Vagina (tissue), 2 donors: ENCODE measurements at regions not wholly inside any gene's neighbourhood (a gene's known extent, or its start where the extent isn't known, plus 50 kb on each side); places are given as distances from the start of the nearest gene placed in this dataset.

Experiments
- POLR2A ChIP-seq, 2 donors: fragments of 450-650 bp; IDR thresholded peaks; one replicate each; pipeline ENCODE4 v1.6.1; 2017; ENCODE audit warnings: antibody characterized with exemption in 2 of 2, mild to moderate bottlenecking in 2 of 2, moderate library complexity in 2 of 2
- POLR2AphosphoS5 ChIP-seq, 2 donors: sonication (generic); formaldehyde crosslinking; IDR thresholded peaks; one replicate each; pipeline ENCODE4 v1.9.0; 2017; ENCODE audit warnings: antibody characterized with exemption in 2 of 2, mild to moderate bottlenecking in 2 of 2, low read depth in 1 of 2; ENCODE audit not compliant: insufficient read depth in 1 of 2
- TF ChIP-seq, protein P1 (sequence below), 3 experiments: fragments of 450-650 bp in 2 of 3; fragments of 200-600 bp in 1 of 3; sonication (generic) in 1 of 3; IDR thresholded peaks; one replicate each; pipeline ENCODE4 v1.5.1; 2017 to 2019; ENCODE audit warnings: antibody characterized with exemption in 3 of 3, mild to moderate bottlenecking in 2 of 3, moderate library complexity in 2 of 3

- TF ChIP-seq, protein P1, sequence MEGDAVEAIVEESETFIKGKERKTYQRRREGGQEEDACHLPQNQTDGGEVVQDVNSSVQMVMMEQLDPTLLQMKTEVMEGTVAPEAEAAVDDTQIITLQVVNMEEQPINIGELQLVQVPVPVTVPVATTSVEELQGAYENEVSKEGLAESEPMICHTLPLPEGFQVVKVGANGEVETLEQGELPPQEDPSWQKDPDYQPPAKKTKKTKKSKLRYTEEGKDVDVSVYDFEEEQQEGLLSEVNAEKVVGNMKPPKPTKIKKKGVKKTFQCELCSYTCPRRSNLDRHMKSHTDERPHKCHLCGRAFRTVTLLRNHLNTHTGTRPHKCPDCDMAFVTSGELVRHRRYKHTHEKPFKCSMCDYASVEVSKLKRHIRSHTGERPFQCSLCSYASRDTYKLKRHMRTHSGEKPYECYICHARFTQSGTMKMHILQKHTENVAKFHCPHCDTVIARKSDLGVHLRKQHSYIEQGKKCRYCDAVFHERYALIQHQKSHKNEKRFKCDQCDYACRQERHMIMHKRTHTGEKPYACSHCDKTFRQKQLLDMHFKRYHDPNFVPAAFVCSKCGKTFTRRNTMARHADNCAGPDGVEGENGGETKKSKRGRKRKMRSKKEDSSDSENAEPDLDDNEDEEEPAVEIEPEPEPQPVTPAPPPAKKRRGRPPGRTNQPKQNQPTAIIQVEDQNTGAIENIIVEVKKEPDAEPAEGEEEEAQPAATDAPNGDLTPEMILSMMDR (IDR thresholded peaks at IDR 0.05): no peak
- TF ChIP-seq POLR2AphosphoS5 (IDR thresholded peaks at IDR 0.05; ENCODE audit: insufficient read depth in 1 of 2, low read depth in 1 of 2) (no peak), POLR2A (IDR thresholded peaks at IDR 0.05) (no peak)
Measured at GRCh38 chr3:153090973-153091372, 71.1 kb upstream of the RAP2B start.
